Globus pallidus (tissue), 1 donor: ENCODE measurements at regions not wholly inside any gene's neighbourhood (a gene's known extent, or its start where the extent isn't known, plus 50 kb on each side); places are given as distances from the start of the nearest gene placed in this dataset.

Source experiments
- DNase-seq: peaks from one replicate; pipeline ENCODE4 v3.0.0-alpha.2; 2015; ENCODE audit warnings: low spot score

GRCh38 chr2:94939349-94939748, 68.1 kb downstream of the TEKT4 start:
- DNase-seq, result no peak

GRCh38 chr2:94947097-94948016, 76.1 kb downstream of the TEKT4 start:
- DNase-seq, result no peak

- no peak for DNase-seq
Observed at GRCh38 chr2:94955702-94956101, 69.8 kb upstream of the MAL start.

DNA sequence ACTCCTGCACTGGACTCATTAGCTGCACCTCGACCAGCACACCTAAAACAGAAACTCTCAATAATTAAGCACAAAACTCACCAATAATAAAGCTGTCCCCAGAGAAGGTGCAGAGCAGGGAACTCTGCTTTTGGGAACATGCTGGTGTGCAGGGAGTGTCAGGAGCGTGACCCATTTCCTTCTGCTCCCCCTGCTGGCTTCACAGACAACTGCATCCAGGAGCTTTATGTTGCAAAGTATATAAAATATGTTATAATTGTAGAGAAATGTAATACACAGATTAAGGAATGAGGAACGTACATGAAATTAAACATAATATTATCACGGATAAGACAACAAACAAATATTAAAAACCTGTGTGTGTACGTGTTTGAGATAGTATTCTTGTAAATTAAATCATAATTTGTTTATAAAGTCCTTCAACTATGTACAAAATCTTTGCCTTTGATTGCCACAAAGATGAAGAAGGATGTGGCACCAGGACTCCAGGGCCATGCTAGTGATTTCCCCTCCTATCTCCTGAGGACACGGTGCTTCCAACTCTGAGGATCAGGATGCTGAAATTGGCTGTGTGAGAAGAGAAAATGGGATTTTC, 68.6 kb upstream of the MAL start:
- DNase-seq, result peak; percentile 7

DNA sequence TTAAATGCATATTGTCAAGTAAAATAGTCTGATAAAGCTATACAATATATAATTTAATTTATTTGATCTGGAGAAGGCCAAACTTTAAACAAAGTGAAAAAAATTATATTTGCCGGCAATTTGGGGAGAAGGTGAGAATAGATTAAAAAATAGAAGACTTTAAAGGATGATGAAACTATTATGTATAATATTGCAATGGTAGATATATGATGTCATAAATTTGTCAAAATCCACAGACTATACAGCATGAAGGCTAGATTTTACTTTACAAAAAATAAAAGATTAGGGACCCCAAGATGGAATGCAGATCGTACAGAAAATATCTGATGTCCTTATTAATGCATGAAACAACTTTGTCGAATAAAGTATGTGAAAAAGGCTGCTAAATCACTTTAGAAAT, 67.3 kb upstream of the MAL start:
- DNase-seq, result no peak

GRCh38 chr2:94960266-94960665, 65.2 kb upstream of the MAL start:
- DNase-seq, result no peak

DNA sequence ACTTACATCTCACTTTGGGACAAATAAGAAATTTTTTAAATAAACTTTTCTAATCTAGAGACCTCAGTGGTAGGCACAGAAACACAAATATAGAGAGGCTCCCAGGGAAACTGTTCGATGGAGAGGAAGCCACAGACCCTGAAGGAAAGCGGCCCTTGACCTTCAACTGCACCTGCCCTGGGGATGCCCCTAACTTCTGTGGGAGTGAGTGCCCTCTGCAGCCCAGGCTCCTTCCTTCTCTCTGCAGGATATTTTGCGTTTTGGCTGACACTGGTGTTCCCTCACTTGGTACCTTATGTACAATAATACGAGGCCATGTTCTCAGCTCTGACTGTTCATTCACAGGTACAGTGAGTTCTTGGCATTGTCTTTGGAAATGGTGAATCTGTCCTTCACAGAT, 64.8 kb upstream of the MAL start:
- DNase-seq, result no peak

GRCh38 chr2:94964193-94964592, 61.3 kb upstream of the MAL start:
- DNase-seq, result no peak

GRCh38 chr2:94966689-94967088, 58.8 kb upstream of the MAL start:
- DNase-seq, result no peak

GRCh38 chr2:94970353-94970752, 55.2 kb upstream of the MAL start:
- DNase-seq, result no peak
